Vagina (tissue), 2 donors: ENCODE measurements at regions not wholly inside any gene's neighbourhood (a gene's known extent, or its start where the extent isn't known, plus 50 kb on each side); places are given as distances from the start of the nearest gene placed in this dataset. TPM values are rescaled to one million over a fixed set of nuclear protein-coding genes. Genes with fewer than 3 reads are reported as not detected.

ENCODE experiments used
- DNase-seq, 2 donors: peaks; one replicate each; pipeline ENCODE4 v3.0.0-alpha.2; 2017; ENCODE audit errors: extremely low spot score in 2 of 2
- H3K27ac ChIP-seq: fragments of 200-600 bp; sonication (generic); one replicate; pipeline ENCODE4 v1.5.1; 2019
- H3K27me3 ChIP-seq: fragments of 200-600 bp; sonication (generic); one replicate; pipeline ENCODE4 v1.5.1; 2019
- H3K36me3 ChIP-seq, 2 donors: fragments of 200-600 bp; sonication (generic); one replicate each; pipeline ENCODE4 v1.5.1; 2017 to 2019
- H3K4me1 ChIP-seq: fragments of 200-600 bp; sonication (generic); one replicate; pipeline ENCODE4 v1.5.1; 2019
- H3K4me3 ChIP-seq, 2 donors: fragments of 200-600 bp; sonication (generic); 1 replicate in 1 of 2; 2 replicates in 1 of 2; pipeline ENCODE4 v1.5.1; 2016 to 2019
- H3K9me3 ChIP-seq: fragments of 200-600 bp; sonication (generic); one replicate; pipeline ENCODE4 v1.5.1; 2019
- CTCF ChIP-seq, 3 experiments: fragments of 450-650 bp in 2 of 3; fragments of 200-600 bp in 1 of 3; sonication (generic) in 1 of 3; IDR thresholded peaks; one replicate each; pipeline ENCODE4 v1.5.1; 2017 to 2019; ENCODE audit warnings: antibody characterized with exemption in 3 of 3, mild to moderate bottlenecking in 2 of 3, moderate library complexity in 2 of 3
- POLR2A ChIP-seq, 2 donors: fragments of 450-650 bp; IDR thresholded peaks; one replicate each; pipeline ENCODE4 v1.6.1; 2017; ENCODE audit warnings: antibody characterized with exemption in 2 of 2, mild to moderate bottlenecking in 2 of 2, moderate library complexity in 2 of 2
- POLR2AphosphoS5 ChIP-seq, 2 donors: sonication (generic); formaldehyde crosslinking; IDR thresholded peaks; one replicate each; pipeline ENCODE4 v1.9.0; 2017; ENCODE audit warnings: antibody characterized with exemption in 2 of 2, mild to moderate bottlenecking in 2 of 2, low read depth in 1 of 2; ENCODE audit not compliant: insufficient read depth in 1 of 2
- intact Hi-C: fragments of 100-400 bp; cut with DNase I; formaldehyde crosslinking; loops from one replicate; pipeline ENCODE4 v1.15.1; 2023
- microRNA-seq: library from miRNA; unstranded; fragments of <30 nt; microRNA quantifications from one replicate; pipeline ENCODE4, GENCODE V29; 2017; ENCODE audit warnings: borderline number of aligned reads, borderline replicate concordance
- small RNA-seq: library from RNA; depleted of rRNA; stranded (forward); fragments of <200 nt; gene quantifications from one replicate; pipeline ENCODE3, GENCODE V24; 2016

GRCh38 chr9:90552317-90552716, 90.3 kb downstream of the DIRAS2 start:
- intact Hi-C loops = no loop called here
- DNase-seq = no peak
- Histone ChIP-seq H3K4me3 (no peak overlapping the region), H3K27me3 (no peaks in the 10 kb centered on the region), H3K4me1 (no peaks in the 10 kb centered on the region), H3K27ac (no peak overlapping the region), H3K36me3 (no peaks in the 10 kb centered on the region), H3K9me3 (no peaks in the 10 kb centered on the region)
- no peak for TF ChIP-seq POLR2AphosphoS5 (IDR thresholded peaks at IDR 0.05; ENCODE audit: insufficient read depth in 1 of 2, low read depth in 1 of 2)
- no peak for TF ChIP-seq CTCF (IDR thresholded peaks at IDR 0.05)
- TF ChIP-seq POLR2A (IDR thresholded peaks at IDR 0.05) = no peak

- Histone ChIP-seq H3K4me1 (no peaks in the 10 kb centered on the region), H3K27me3 (no peaks in the 10 kb centered on the region), H3K9me3 (no peaks in the 10 kb centered on the region), H3K27ac (no peak overlapping the region), H3K4me3 (no peak overlapping the region), H3K36me3 (no peaks in the 10 kb centered on the region)
- no peak for DNase-seq
- intact Hi-C loops = no loop called here
- TF ChIP-seq POLR2AphosphoS5 (IDR thresholded peaks at IDR 0.05; ENCODE audit: insufficient read depth in 1 of 2, low read depth in 1 of 2) = no peak
- no peak for TF ChIP-seq CTCF (IDR thresholded peaks at IDR 0.05)
- TF ChIP-seq POLR2A (IDR thresholded peaks at IDR 0.05) = no peak
Measured at GRCh38 chr9:90555351-90556057, 87.1 kb downstream of the DIRAS2 start.

GRCh38 chr9:90556897-90557675, 85.5 kb downstream of the DIRAS2 start:
- TF ChIP-seq CTCF (IDR thresholded peaks at IDR 0.05) (no peak), POLR2A (IDR thresholded peaks at IDR 0.05) (no peak), POLR2AphosphoS5 (IDR thresholded peaks at IDR 0.05; ENCODE audit: insufficient read depth in 1 of 2, low read depth in 1 of 2) (no peak)
- Histone ChIP-seq H3K4me3 (no peak overlapping the region), H3K4me1 (no peaks in the 10 kb centered on the region), H3K27me3 (no peaks in the 10 kb centered on the region), H3K36me3 (no peaks in the 10 kb centered on the region), H3K9me3 (no peaks in the 10 kb centered on the region), H3K27ac (no peak overlapping the region)
- no peak for DNase-seq
- intact Hi-C loops = no loop called here

- no peak overlapping the region for H3K27ac ChIP-seq
- no peaks in the 10 kb centered on the region for H3K36me3 ChIP-seq
Measured at GRCh38 chr9:90559075-90560073, 83.2 kb downstream of the DIRAS2 start.

More at GRCh38 chr9:90559075-90560073, 83.2 kb downstream of the DIRAS2 start:
- H3K27me3 ChIP-seq = no peaks in the 10 kb centered on the region
- no peak for TF ChIP-seq POLR2AphosphoS5 (IDR thresholded peaks at IDR 0.05; ENCODE audit: insufficient read depth in 1 of 2, low read depth in 1 of 2)
- TF ChIP-seq POLR2A (IDR thresholded peaks at IDR 0.05) = no peak
- TF ChIP-seq CTCF (IDR thresholded peaks at IDR 0.05) = no peak
- no peaks in the 10 kb centered on the region for H3K4me1 ChIP-seq
- no peaks in the 10 kb centered on the region for H3K9me3 ChIP-seq
- no peak overlapping the region for H3K4me3 ChIP-seq
- no peak for DNase-seq
- intact Hi-C loops = no loop called here

Small RNA genes in the stretch of these regions (microRNA-seq; reads per million reads assigned to microRNA genes)
- not detected for gene MIR4290

Small RNA genes in the stretch of these regions (small RNA-seq; reads per million reads assigned to genes)
- gene AL161629.2 (not detected), gene MIR4290 (not detected)
